ENCODE measurements at regions not wholly inside any gene's neighbourhood (a gene's known extent, or its start where the extent isn't known, plus 50 kb on each side); places are given as distances from the start of the nearest gene placed in this dataset.
A peak's percentile ranks its signal among the peaks of the same experiment; 100 is the strongest.

DNA sequence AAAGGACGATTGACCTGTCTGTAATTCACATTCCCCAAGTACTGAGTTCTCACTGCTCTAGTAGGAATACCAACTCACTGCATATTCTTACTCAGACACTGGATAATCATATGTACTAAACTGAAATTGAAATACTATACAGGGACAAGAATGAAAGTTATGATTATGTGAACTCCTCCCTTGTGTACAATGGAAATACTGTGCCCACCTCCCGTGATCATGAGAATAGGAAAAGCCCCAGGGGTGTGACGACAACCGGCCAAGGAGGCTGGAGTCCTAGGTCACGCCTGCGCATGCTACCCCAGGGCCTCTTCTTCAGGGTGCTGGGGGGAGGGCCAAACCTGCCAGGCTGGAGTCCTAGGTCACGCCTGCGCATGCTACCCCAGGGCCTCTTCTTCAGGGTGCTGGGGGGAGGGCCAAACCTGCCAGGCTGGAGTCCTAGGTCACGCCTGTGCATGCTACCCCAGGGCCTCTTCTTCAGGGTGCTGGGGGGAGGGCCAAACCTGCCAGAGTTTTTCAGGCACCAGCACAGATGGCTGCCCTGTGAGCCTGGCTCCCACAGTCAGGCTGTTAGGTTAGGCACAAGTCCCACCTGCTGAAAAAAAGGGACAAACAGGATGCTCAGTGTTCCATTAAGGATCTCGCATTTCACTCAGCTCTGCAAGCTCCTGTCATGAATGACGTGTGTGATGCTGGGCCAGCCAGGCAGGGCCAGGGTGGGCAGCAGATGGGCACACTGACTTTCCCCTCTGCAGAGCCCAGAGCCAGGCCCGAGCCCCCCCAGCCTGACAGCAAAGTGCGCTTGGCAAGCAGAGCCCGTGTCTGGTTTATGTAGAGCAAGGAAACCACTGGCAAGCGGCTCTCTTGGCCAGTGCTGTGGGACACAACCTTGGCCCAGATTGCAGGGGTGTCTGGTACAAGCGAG lies 107.7 kb downstream of the FOXF2 start:
- no peak for TF ChIP-seq EZH2phosphoT487 (IDR thresholded peaks at IDR 0.05; ENCODE audit: insufficient read depth, low read depth)
- no peak for TF ChIP-seq EZH2 (IDR thresholded peaks at IDR 0.05; ENCODE audit: insufficient read depth, poor library complexity, severe bottlenecking)
- no peaks in the 10 kb centered on the region for H3K36me3 ChIP-seq (ENCODE audit: low read depth)
- no peak overlapping the region for H3K27ac ChIP-seq
- no peaks in the 10 kb centered on the region for H4K20me1 ChIP-seq (ENCODE audit: insufficient read depth)
- 68 to 75% methylated on average over 14 to 16 of the region's 16 CpGs for WGBS, 2 experiments (ENCODE audit: low coverage in 1 of 2, low lambda C conversion rate in 2 of 2, missing lambda C conversion rate in 2 of 2)
- no peaks in the 10 kb centered on the region for H3K9me3 ChIP-seq (ENCODE audit: low read depth)
- H3K9me2 ChIP-seq (ENCODE audit: insufficient read depth) = no peaks in the 10 kb centered on the region
- H3K9ac ChIP-seq = no peak overlapping the region
- no peak overlapping the region for H3K4me3 ChIP-seq
- no peaks in the 10 kb centered on the region for H3K4me1 ChIP-seq (ENCODE audit: insufficient read depth)
- H3K27me3 ChIP-seq (replicated peaks; ENCODE audit: insufficient read depth) = no peaks in the 10 kb centered on the region
- no peak overlapping the region for H3K4me2 ChIP-seq (ENCODE audit: unreplicated experiment)
- H3F3A ChIP-seq (ENCODE audit: insufficient read depth) = no peaks in the 10 kb centered on the region
- no peak overlapping the region for H2AFZ ChIP-seq
- in situ Hi-C loops (cut with MboI) = no loop called here
- no peak for DNase-seq
- H3K79me2 ChIP-seq (ENCODE audit: insufficient read depth) = no peaks in the 10 kb centered on the region

DNA sequence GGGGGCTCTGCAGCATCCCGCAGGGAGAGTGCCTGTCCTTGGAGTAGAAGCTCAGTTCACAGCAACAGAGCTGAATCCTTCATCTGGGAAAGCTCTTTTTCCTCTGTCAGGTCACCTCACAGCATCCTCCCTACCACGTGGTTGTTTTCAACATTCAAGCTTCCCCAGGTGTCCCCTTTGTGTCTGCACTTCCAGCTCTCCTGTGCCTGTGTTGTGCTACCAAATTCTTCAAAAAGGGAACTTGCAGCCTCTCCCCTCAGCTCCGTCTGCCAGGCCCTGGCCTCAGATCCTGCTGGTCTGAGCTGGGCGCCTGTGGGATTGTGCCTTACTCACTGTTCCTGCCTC lies 108.4 kb downstream of the FOXF2 start:
- Histone ChIP-seq H3F3A (ENCODE audit: insufficient read depth) (no peaks in the 10 kb centered on the region), H3K9ac (no peak overlapping the region), H3K4me1 (ENCODE audit: insufficient read depth) (no peaks in the 10 kb centered on the region), H3K4me2 (ENCODE audit: unreplicated experiment) (no peak overlapping the region), H4K20me1 (ENCODE audit: insufficient read depth) (no peaks in the 10 kb centered on the region), H2AFZ (no peak overlapping the region), H3K36me3 (ENCODE audit: low read depth) (no peaks in the 10 kb centered on the region), H3K4me3 (no peak overlapping the region), H3K9me3 (ENCODE audit: low read depth) (no peaks in the 10 kb centered on the region), H3K9me2 (ENCODE audit: insufficient read depth) (no peaks in the 10 kb centered on the region), H3K27ac (no peak overlapping the region), H3K79me2 (ENCODE audit: insufficient read depth) (no peaks in the 10 kb centered on the region), H3K27me3 (replicated peaks; ENCODE audit: insufficient read depth) (no peaks in the 10 kb centered on the region)
- DNase-seq = no peak
- TF ChIP-seq EZH2phosphoT487 (IDR thresholded peaks at IDR 0.05; ENCODE audit: insufficient read depth, low read depth) (no peak), EZH2 (IDR thresholded peaks at IDR 0.05; ENCODE audit: insufficient read depth, poor library complexity, severe bottlenecking) (no peak)
- 55 to 58% methylated on average over 4 of the region's 4 CpGs for WGBS, 2 experiments (ENCODE audit: low coverage in 1 of 2, low lambda C conversion rate in 2 of 2, missing lambda C conversion rate in 2 of 2)
- in situ Hi-C loops (cut with MboI) = no loop called here

DNA sequence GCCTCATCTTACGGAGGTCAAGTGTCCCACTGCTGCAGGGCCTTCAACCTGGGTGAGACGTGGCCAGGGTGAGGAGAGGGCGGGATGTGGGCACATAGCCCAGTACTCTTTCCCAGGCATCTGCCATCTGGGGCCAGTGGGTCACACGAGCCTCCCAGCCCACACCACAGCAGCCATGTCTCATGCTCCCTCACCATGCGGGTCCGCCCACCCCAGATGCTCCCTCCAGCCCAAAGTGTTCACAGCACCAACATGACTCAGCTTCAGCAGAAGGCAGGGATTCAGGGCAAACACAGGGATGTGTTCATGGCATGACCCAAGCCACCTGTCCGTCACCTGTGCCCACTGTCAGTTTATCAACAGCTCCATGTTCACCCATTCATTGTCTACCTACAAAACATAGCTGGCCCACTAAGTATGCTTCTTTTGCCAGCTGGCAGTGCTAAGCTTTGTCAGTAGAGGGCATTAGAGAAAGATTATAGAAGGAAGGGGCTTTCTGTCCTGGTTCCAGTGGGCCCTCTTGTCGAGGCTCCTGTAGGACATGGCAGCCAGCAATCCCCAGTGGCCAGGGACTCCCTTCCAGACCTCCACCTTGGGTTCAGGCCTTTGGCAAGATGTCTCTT lies 109.2 kb downstream of the FOXF2 start:
- no peak overlapping the region for H3K27ac ChIP-seq
- TF ChIP-seq EZH2 (IDR thresholded peaks at IDR 0.05; ENCODE audit: insufficient read depth, poor library complexity, severe bottlenecking) (no peak), EZH2phosphoT487 (IDR thresholded peaks at IDR 0.05; ENCODE audit: insufficient read depth, low read depth) (no peak)
- in situ Hi-C loops (cut with MboI) = no loop called here

DNA sequence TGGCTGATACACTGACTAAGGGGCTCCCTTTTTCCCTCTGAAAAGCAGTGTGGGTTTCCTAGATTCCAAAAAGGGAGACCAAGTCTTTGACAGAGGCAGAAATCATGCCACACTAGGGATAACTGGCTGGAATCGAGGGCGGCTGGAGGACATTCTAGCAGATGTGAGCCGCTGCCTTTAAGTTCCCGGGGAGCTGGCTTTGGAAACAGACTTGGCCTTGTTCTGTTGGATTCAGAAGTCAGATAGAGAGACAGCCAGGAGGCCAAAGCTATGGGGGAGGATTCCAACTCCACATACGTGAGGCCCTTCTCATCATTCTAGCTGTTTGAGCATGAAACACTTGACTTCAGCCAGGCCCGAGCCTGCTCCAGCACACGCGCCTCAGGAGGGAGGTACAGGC lies 109.9 kb upstream of the FOXC1 start:
- no peak for DNase-seq

More for the DNA sequence above, 109.2 kb downstream of the FOXF2 start:
- Histone ChIP-seq H3F3A (ENCODE audit: insufficient read depth) (no peaks in the 10 kb centered on the region), H3K4me1 (ENCODE audit: insufficient read depth) (no peaks in the 10 kb centered on the region), H3K4me3 (no peak overlapping the region), H3K36me3 (ENCODE audit: low read depth) (no peaks in the 10 kb centered on the region), H2AFZ (no peak overlapping the region), H3K9me2 (ENCODE audit: insufficient read depth) (no peaks in the 10 kb centered on the region), H3K27me3 (replicated peaks; ENCODE audit: insufficient read depth) (no peaks in the 10 kb centered on the region), H4K20me1 (ENCODE audit: insufficient read depth) (no peaks in the 10 kb centered on the region), H3K9me3 (ENCODE audit: low read depth) (no peaks in the 10 kb centered on the region), H3K79me2 (ENCODE audit: insufficient read depth) (no peaks in the 10 kb centered on the region), H3K4me2 (ENCODE audit: unreplicated experiment) (no peak overlapping the region), H3K9ac (no peak overlapping the region)
- WGBS, 2 experiments (ENCODE audit: low coverage in 1 of 2, low lambda C conversion rate in 2 of 2, missing lambda C conversion rate in 2 of 2) = 70 to 75% methylated on average over 8 of the region's 8 CpGs
- DNase-seq = peak; percentile 49

More for the DNA sequence above, 109.9 kb upstream of the FOXC1 start:
- H4K20me1 ChIP-seq (ENCODE audit: insufficient read depth) = no peaks in the 10 kb centered on the region
- H3K4me3 ChIP-seq = no peak overlapping the region
- no peaks in the 10 kb centered on the region for H3K9me3 ChIP-seq (ENCODE audit: low read depth)
- no peaks in the 10 kb centered on the region for H3K79me2 ChIP-seq (ENCODE audit: insufficient read depth)
- H3K36me3 ChIP-seq (ENCODE audit: low read depth) = no peaks in the 10 kb centered on the region
- TF ChIP-seq EZH2phosphoT487 (IDR thresholded peaks at IDR 0.05; ENCODE audit: insufficient read depth, low read depth) (no peak), EZH2 (IDR thresholded peaks at IDR 0.05; ENCODE audit: insufficient read depth, poor library complexity, severe bottlenecking) (no peak)
- no peaks in the 10 kb centered on the region for H3K9me2 ChIP-seq (ENCODE audit: insufficient read depth)
- H3K4me2 ChIP-seq (ENCODE audit: unreplicated experiment) = no peak overlapping the region
- H3F3A ChIP-seq (ENCODE audit: insufficient read depth) = no peaks in the 10 kb centered on the region
- no peak overlapping the region for H2AFZ ChIP-seq
- H3K27me3 ChIP-seq (replicated peaks; ENCODE audit: insufficient read depth) = no peaks in the 10 kb centered on the region
- in situ Hi-C loops (cut with MboI) = no loop called here
- H3K4me1 ChIP-seq (ENCODE audit: insufficient read depth) = no peaks in the 10 kb centered on the region
- 53 to 74% methylated on average over 8 of the region's 8 CpGs for WGBS, 2 experiments (ENCODE audit: low coverage in 1 of 2, low lambda C conversion rate in 2 of 2, missing lambda C conversion rate in 2 of 2)
- H3K9ac ChIP-seq = no peak overlapping the region
- H3K27ac ChIP-seq = no peak overlapping the region
